K562 (cell line): ENCODE measurements at regions not wholly inside any gene's neighbourhood (a gene's known extent, or its start where the extent isn't known, plus 50 kb on each side); places are given as distances from the start of the nearest gene placed in this dataset.

Experiments
- ATAC-seq: fragments of 200-7000 bp; cut with Tn5 transposase; 3 replicates; pipeline ENCODE4 v1.9.1; 2020; ENCODE audit warnings: moderate library complexity
- BruUV-seq: library from RNA; stranded (reverse); fragments of 400-500 nt; replicated peaks from 2 replicates; lab custom pipeline; 2021; lab: Mats Ljungman, UMichigan
- CTCF ChIA-PET: fragments of 300-600 bp; formaldehyde crosslinking; extraction: SDS; loops from one replicate; lab custom pipeline; 2021; ENCODE audit warnings: low intra/inter-chr PET ratio; lab: Yijun Ruan, JAX
- POLR2A ChIA-PET: fragments of 300-600, 350-650 bp; sonication (Branson Sonifier 250); formaldehyde crosslinking; extraction: SDS; loops from one replicate; lab custom pipeline; 2021; ENCODE audit warnings: antibody characterized with exemption, inconsistent platforms; lab: Yijun Ruan, JAX
- DNase-seq, 4 experiments: peaks; one replicate each; pipeline versions ENCODE4 v3.0.0 to v3.0.0-alpha.2; 2011 to 2018; ENCODE audit warnings: low spot score in 3 of 4, mixed read lengths in 3 of 4; ENCODE audit errors: extremely low read depth in 1 of 4
- FAIRE-seq: peaks from 2 replicates; lab custom pipeline; 2011; peaks lifted over from hg19 to GRCh38; lab: Jason Lieb, UNC
- H2AFZ ChIP-seq: 2 replicates; pipeline ENCODE4 v1.6.0; 2011; ENCODE audit warnings: low read depth, low read length, control low read depth, inconsistent platforms
- H3K27ac ChIP-seq: fragments of 200-600 bp; 3 replicates; pipeline ENCODE4 v1.8.0; 2011; ENCODE audit warnings: low read depth, mild to moderate bottlenecking, control low read depth, inconsistent platforms, low read length, moderate library complexity, mixed read lengths; ENCODE audit errors: extremely low read depth
- H3K27me3 ChIP-seq, 2 experiments: fragments of 300-600 bp in 1 of 2; 2 replicates in 1 of 2; 3 replicates in 1 of 2; pipeline versions ENCODE4 v1.6.0 to v1.8.0; 2011; ENCODE audit warnings: inconsistent platforms in 2 of 2, low read length in 2 of 2, mild to moderate bottlenecking in 1 of 2, mixed read lengths in 1 of 2, moderate library complexity in 1 of 2; ENCODE audit not compliant: control insufficient read depth in 2 of 2, insufficient read depth in 2 of 2
- H3K36me3 ChIP-seq: fragments of 300-600 bp; 3 replicates; pipeline ENCODE4 v1.8.0; 2011; ENCODE audit warnings: mild to moderate bottlenecking, low read length, inconsistent platforms; ENCODE audit not compliant: control insufficient read depth, insufficient read depth
- H3K4me1 ChIP-seq, 2 experiments: fragments of 200-600 bp in 1 of 2; replicated peaks in 1 of 2; 2 replicates in 1 of 2; 3 replicates in 1 of 2; pipeline versions ENCODE4 v1.5.1 to v1.8.0; 2011; ENCODE audit warnings: inconsistent platforms in 2 of 2, low read length in 2 of 2, mild to moderate bottlenecking in 1 of 2, mixed read lengths in 1 of 2, moderate library complexity in 1 of 2; ENCODE audit not compliant: control insufficient read depth in 2 of 2, insufficient read depth in 2 of 2
- H3K4me2 ChIP-seq: 2 replicates; pipeline ENCODE4 v1.6.1; 2011; ENCODE audit warnings: low read length, control low read depth, inconsistent platforms, mixed read lengths; ENCODE audit not compliant: insufficient read depth
- H3K4me3 ChIP-seq: fragments of 200-600 bp; sonication (generic), shearing (Covaris generic); 2 replicates; pipeline ENCODE4 v1.5.1; 2016; ENCODE audit warnings: control low read depth, inconsistent platforms
- H3K79me2 ChIP-seq: fragments of 200-600 bp; 3 replicates; pipeline ENCODE4 v1.8.0; 2011; ENCODE audit warnings: low read length, inconsistent platforms; ENCODE audit not compliant: control insufficient read depth, insufficient read depth
- H3K9ac ChIP-seq, 2 experiments: 2 replicates each; pipeline versions ENCODE4 v1.6.0 to v1.6.1; 2011; ENCODE audit warnings: low read depth in 2 of 2, low read length in 2 of 2, control low read depth in 1 of 2, inconsistent platforms in 1 of 2, mild to moderate bottlenecking in 1 of 2, mixed read lengths in 1 of 2; ENCODE audit not compliant: insufficient read depth in 1 of 2
- H3K9me1 ChIP-seq: one replicate; pipeline ENCODE4 v1.6.0; 2011; ENCODE audit warnings: inconsistent platforms, mild to moderate bottlenecking, low read length, moderate library complexity; ENCODE audit not compliant: control insufficient read depth, insufficient read depth
- H3K9me3 ChIP-seq: replicated peaks from 2 replicates; pipeline ENCODE4 v1.5.1; 2011; ENCODE audit warnings: low read depth, low read length, inconsistent platforms; ENCODE audit not compliant: control insufficient read depth, insufficient read depth
- H4K20me1 ChIP-seq: replicated peaks from 2 replicates; pipeline ENCODE4 v1.6.1; 2011; ENCODE audit warnings: low read length, inconsistent platforms, mixed read lengths; ENCODE audit not compliant: control insufficient read depth, insufficient read depth
- ATF2 ChIP-seq: sonication (generic); formaldehyde crosslinking; IDR thresholded peaks from 2 replicates; pipeline ENCODE4 v1.8.1; 2022; ENCODE audit warnings: missing genetic modification reagents
- CHAMP1 ChIP-seq: fragments of 450-650 bp; IDR thresholded peaks from 2 replicates; pipeline ENCODE4 v1.6.1; 2016; ENCODE audit warnings: mild to moderate bottlenecking
- CSDE1 ChIP-seq, 2 experiments: fragments of 450-650 bp; IDR thresholded peaks; 2 replicates each; pipeline ENCODE4 v1.6.1; 2016; ENCODE audit warnings: mild to moderate bottlenecking in 1 of 2
- DDX20 ChIP-seq: fragments of 450-650 bp; IDR thresholded peaks from 2 replicates; pipeline ENCODE4 v1.6.1; 2016; ENCODE audit warnings: missing genetic modification characterization, low read depth, mild to moderate bottlenecking, missing compliant biosample characterization, moderate library complexity
- MCM7 ChIP-seq, 2 experiments: fragments of 450-650 bp; IDR thresholded peaks; 2 replicates each; pipeline ENCODE4 v1.6.1; 2016 to 2018
- NFIC ChIP-seq: fragments of 450-650 bp; IDR thresholded peaks from 2 replicates; pipeline ENCODE4 v1.6.1; 2017; ENCODE audit warnings: mild to moderate bottlenecking, inconsistent platforms
- ZEB2 ChIP-seq: fragments of 450-650 bp; IDR thresholded peaks from 2 replicates; pipeline ENCODE4 v1.6.1; 2016
- ZKSCAN8 ChIP-seq: fragments of 200-800 bp; sonication (Bioruptor generic); IDR thresholded peaks from 2 replicates; pipeline ENCODE4 v1.6.1; 2016; ENCODE audit warnings: missing genetic modification characterization, missing compliant biosample characterization
- ZNF140 ChIP-seq: fragments of 250-450 bp; sonication (Bioruptor Pico); IDR thresholded peaks from 2 replicates; pipeline ENCODE4 v1.8.0; 2021; ENCODE audit warnings: moderate library complexity, mild to moderate bottlenecking, inconsistent platforms
- ZNF347 ChIP-seq: fragments of 450-650 bp; formaldehyde crosslinking; IDR thresholded peaks from 2 replicates; pipeline ENCODE4 v1.4.0; 2020; ENCODE audit warnings: low read depth, mild to moderate bottlenecking, moderate library complexity
- WGBS: fragments of 100-300 bp; shearing (Covaris generic); methylation state at CpG from one replicate; pipeline ENCODE4 v1.1.6; 2016; ENCODE audit warnings: low coverage, mixed read lengths; ENCODE audit not compliant: insufficient coverage; ENCODE audit errors: missing lambda C conversion rate; 5-methylcytosine and 5-hydroxymethylcytosine counted together
- in situ Hi-C: fragments of 300-500 bp; cut with MboI; formaldehyde crosslinking; loops from 4 replicates; pipeline ENCODE4 v1.15.0; 2018; ENCODE audit warnings: inconsistent platforms, mixed read lengths
- intact Hi-C: fragments of 100-400 bp; cut with micrococcal nuclease; formaldehyde crosslinking; loops from 2 replicates; pipeline ENCODE4 v1.14.2; 2022
- TF ChIP-seq, protein P1 (sequence below): fragments of 450-650 bp; formaldehyde crosslinking; conservative IDR thresholded peaks from 2 replicates; pipeline ENCODE4 v1.4.0; 2022; ENCODE audit warnings: mild to moderate bottlenecking, missing genetic modification characterization
- TF ChIP-seq, protein P2 (sequence below): IDR thresholded peaks from 2 replicates; pipeline ENCODE4 v1.6.1; 2012; ENCODE audit warnings: low read depth, low read length, improper control_type of control experiment, borderline replicate concordance
- TF ChIP-seq, protein P3 (sequence below): fragments of 250-450 bp; sonication (Bioruptor Pico); IDR thresholded peaks from 2 replicates; pipeline ENCODE4 v1.5.0; 2021; ENCODE audit warnings: mild to moderate bottlenecking, moderate library complexity

DNA sequence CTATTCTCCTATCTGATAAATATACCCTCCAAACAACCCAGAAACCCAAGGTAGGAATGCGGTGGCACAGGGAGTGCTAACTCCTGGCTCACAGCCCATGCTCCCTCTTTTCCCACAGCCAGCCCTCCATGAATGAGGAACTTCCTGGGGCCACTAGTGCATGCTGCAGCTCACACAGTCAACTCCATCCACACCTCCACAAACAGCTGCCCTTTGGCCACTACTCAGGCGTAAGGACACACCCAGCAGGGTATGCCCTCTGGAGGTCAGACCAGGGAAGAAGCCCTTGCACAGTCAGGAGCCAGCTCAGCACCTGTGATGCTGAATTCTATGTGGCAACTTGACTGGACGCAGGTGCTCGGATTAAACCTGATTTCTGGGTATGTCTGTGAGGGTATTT, 85.2 kb upstream of the PIK3CG start:
- H3K4me1 ChIP-seq: peaks cover 12 to 56% of the 10 kb centered on the region in 2 experiments; a peak in 4 of 5 replicates
- no peaks in the 10 kb centered on the region for H3K9me1 ChIP-seq
- no peak overlapping the region for H3K4me2 ChIP-seq
- in situ Hi-C loops (no loop called here), intact Hi-C loops (loop anchor here (2.0 to 10.0 kb wide), 2 partner anchors 43 to 495 kb away; partner anchors contain the start of gene NAMPT)
- peaks cover 6% of the 10 kb centered on the region for H3K9me3 ChIP-seq
- CTCF ChIA-PET: no interaction called here
- BruUV-seq: no TSS peak
- peaks cover 70% of the 10 kb centered on the region for H3K36me3 ChIP-seq
- peak; percentile 33 to 71 (median 56) for DNase-seq
- POLR2A ChIA-PET: interaction anchor here (0.6 to 5.1 kb wide), 18 partner anchors 8 to 1348 kb away, joined by 3 to 37 read pairs (median 4); partner anchors contain the start of genes CCDC71L and HBP1
- peak; percentile 74 for ATAC-seq
- no peak for FAIRE-seq
- H4K20me1 ChIP-seq: no peaks in the 10 kb centered on the region
- 88% methylated on average over 4 of the region's 4 CpGs for WGBS
- no peaks in the 10 kb centered on the region for H3K27me3 ChIP-seq
- peaks cover 99% of the 10 kb centered on the region for H3K79me2 ChIP-seq
- H3K9ac ChIP-seq: peak overlapping the region in 1 of 2 experiments; percentile 23; a peak in 1 of 4 replicates
- H3K27ac ChIP-seq: no peak overlapping the region
- no peak overlapping the region for H3K4me3 ChIP-seq
- H2AFZ ChIP-seq: no peak overlapping the region
- TF ChIP-seq ATF2 (CRISPR knock-in tag) (no peak), ZEB2 (no peak), NFIC (no peak), ZKSCAN8 (CRISPR knock-in tag) (no peak), CHAMP1 (no peak), MCM7 (IDR thresholded peaks at IDR 0.05) (no peak), DDX20 (tag) (no peak), CSDE1 (IDR thresholded peaks at IDR 0.05) (no peak), ZNF140 (CRISPR knock-in tag) (no peak), ZNF347 (no peak)
- TF ChIP-seq, protein P1, sequence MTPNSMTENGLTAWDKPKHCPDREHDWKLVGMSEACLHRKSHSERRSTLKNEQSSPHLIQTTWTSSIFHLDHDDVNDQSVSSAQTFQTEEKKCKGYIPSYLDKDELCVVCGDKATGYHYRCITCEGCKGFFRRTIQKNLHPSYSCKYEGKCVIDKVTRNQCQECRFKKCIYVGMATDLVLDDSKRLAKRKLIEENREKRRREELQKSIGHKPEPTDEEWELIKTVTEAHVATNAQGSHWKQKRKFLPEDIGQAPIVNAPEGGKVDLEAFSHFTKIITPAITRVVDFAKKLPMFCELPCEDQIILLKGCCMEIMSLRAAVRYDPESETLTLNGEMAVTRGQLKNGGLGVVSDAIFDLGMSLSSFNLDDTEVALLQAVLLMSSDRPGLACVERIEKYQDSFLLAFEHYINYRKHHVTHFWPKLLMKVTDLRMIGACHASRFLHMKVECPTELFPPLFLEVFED (CRISPR knock-in tag): no peak
- TF ChIP-seq, protein P2, sequence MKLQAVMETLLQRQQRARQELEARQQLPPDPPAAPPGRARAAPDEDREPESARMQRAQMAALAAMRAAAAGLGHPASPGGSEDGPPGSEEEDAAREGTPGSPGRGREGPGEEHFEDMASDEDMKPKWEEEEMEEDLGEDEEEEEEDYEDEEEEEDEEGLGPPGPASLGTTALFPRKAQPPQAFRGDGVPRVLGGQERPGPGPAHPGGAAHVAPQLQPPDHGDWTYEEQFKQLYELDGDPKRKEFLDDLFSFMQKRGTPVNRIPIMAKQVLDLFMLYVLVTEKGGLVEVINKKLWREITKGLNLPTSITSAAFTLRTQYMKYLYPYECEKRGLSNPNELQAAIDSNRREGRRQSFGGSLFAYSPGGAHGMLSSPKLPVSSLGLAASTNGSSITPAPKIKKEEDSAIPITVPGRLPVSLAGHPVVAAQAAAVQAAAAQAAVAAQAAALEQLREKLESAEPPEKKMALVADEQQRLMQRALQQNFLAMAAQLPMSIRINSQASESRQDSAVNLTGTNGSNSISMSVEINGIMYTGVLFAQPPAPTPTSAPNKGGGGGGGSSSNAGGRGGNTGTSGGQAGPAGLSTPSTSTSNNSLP: no peak
- TF ChIP-seq, protein P3, sequence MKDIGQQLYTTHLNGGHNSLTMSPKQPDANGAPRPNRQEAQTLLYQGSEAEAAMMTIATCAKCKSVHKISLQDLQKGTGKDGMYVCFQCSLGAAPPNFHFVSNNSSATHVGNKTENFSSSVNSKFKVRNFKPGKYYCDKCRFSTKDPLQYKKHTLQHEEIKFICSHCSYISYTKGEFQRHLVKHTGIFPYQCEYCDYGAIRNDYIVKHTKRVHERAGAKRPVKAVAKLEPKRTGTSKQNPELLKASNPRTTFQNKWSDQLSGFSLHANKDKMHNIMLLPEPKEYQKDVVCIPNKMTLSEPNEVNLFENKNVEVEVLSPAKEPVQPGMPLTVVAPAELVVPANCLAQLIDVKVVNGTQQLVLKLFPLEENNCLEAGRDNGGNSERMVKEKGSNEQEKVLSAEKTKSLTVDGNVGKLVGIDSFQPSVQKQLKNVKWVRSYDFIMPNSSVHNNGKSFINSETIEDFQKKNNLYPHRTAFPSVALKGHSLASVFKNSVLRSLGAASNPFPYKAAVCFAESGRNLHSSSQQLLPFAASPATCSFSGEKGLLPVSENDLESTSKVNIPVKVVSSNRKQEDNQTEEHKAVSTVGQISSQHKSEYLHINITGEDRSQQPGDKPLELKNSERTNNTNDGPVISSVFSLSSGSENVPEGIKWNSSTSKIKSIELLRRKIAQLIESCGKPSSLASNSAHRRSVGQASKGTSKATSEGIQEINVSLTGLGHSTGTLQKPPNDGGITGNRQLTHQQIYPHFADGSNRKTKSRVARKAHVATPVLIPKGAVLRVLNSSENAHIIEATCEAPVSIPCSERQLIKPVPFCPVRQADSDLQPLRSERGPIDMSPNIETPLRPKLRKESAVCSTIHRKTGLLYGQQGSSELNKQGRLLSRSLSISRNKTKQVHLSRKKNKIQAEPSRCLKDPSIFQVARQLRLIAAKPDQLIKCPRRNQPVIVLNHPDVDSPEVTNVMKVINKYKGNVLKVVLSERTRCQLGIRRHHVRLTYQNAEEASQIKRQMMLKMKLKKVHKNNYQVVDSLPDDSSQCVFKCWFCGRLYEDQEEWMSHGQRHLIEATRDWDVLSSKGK (CRISPR knock-in tag): no peak
